Mesothelial cell of epicardium (in vitro differentiated cells): ENCODE measurements at regions not wholly inside any gene's neighbourhood (a gene's known extent, or its start where the extent isn't known, plus 50 kb on each side); places are given as distances from the start of the nearest gene placed in this dataset.

Source experiments
- DNase-seq, 2 experiments: peaks; one replicate each; pipeline ENCODE4 v3.0.0; 2021; ENCODE audit warnings: low spot score in 2 of 2; ENCODE audit not compliant: unreplicated experiment in 2 of 2
- H3K27ac Mint-ChIP-seq: 2 replicates; pipeline ENCODE4 v1.8.0; 2021; ENCODE audit warnings: mixed read lengths
- H3K27me3 Mint-ChIP-seq: 2 replicates; pipeline ENCODE4 v1.8.0; 2021; ENCODE audit warnings: low read depth, mixed read lengths
- H3K36me3 Mint-ChIP-seq: 2 replicates; pipeline ENCODE4 v1.8.0; 2021; ENCODE audit warnings: mixed read lengths
- H3K4me1 Mint-ChIP-seq: 2 replicates; pipeline ENCODE4 v1.8.0; 2021; ENCODE audit warnings: mixed read lengths
- H3K4me3 Mint-ChIP-seq: 2 replicates; pipeline ENCODE4 v1.8.0; 2021; ENCODE audit warnings: mild to moderate bottlenecking, moderate library complexity, mixed read lengths
- H3K9me3 Mint-ChIP-seq: 2 replicates; pipeline ENCODE4 v1.8.0; 2021; ENCODE audit warnings: mixed read lengths
- TF ChIP-seq, protein P1 (sequence below): fragments of 200-600 bp; sonication (generic); IDR thresholded peaks from one replicate; pipeline ENCODE4 v1.5.0; 2021; ENCODE audit warnings: antibody characterized with exemption; ENCODE audit not compliant: unreplicated experiment

DNA sequence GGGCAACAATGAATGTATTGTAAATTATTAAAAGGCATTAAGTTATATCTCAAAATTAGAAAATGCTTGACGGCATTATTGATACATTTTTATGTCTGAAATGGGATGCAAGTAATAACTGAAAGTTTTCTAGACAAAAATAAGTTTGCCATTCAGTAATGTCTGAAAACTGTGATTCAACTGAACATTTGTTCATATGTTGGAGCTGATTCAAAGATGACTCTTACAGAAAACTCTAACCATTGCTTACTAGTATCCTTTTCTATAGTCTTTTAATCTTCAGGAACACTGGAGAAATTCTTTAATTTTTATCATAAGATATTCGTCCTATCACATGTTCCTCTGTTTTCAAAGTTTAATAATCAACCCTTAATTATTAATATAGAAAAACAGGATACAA lies 71.1 kb upstream of the TFEC start:
- no peaks in the 10 kb centered on the region for H3K27me3 Mint-ChIP-seq
- no peak for DNase-seq
- H3K36me3 Mint-ChIP-seq, result no peaks in the 10 kb centered on the region
- no peak overlapping the region for H3K27ac Mint-ChIP-seq
- peaks cover 2% of the 10 kb centered on the region for H3K4me1 Mint-ChIP-seq
- H3K4me3 Mint-ChIP-seq, result no peak overlapping the region
- no peaks in the 10 kb centered on the region for H3K9me3 Mint-ChIP-seq
- TF ChIP-seq, protein P1, sequence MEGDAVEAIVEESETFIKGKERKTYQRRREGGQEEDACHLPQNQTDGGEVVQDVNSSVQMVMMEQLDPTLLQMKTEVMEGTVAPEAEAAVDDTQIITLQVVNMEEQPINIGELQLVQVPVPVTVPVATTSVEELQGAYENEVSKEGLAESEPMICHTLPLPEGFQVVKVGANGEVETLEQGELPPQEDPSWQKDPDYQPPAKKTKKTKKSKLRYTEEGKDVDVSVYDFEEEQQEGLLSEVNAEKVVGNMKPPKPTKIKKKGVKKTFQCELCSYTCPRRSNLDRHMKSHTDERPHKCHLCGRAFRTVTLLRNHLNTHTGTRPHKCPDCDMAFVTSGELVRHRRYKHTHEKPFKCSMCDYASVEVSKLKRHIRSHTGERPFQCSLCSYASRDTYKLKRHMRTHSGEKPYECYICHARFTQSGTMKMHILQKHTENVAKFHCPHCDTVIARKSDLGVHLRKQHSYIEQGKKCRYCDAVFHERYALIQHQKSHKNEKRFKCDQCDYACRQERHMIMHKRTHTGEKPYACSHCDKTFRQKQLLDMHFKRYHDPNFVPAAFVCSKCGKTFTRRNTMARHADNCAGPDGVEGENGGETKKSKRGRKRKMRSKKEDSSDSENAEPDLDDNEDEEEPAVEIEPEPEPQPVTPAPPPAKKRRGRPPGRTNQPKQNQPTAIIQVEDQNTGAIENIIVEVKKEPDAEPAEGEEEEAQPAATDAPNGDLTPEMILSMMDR, result no peak

DNA sequence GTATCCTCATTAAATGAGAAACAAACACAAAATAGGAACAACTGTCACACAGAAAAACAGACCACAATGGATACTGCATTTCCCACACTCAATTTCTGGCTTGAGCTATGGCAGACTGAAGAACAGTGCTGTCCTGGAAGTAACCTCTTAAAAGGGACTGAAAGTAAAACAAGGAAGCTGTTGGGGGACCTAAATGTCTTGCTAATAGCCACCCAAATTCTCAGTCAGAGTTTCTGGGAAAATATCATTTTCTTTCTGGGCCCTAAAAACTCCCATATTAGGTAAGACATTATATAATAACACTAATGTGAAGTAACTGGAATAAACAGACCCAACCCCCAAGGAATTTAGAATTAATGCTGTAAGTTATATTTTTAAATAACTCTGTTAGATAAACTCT lies 80.9 kb upstream of the TFEC start:
- H3K4me3 Mint-ChIP-seq, result no peak overlapping the region
- H3K9me3 Mint-ChIP-seq, result peaks cover 13% of the 10 kb centered on the region

DNA sequence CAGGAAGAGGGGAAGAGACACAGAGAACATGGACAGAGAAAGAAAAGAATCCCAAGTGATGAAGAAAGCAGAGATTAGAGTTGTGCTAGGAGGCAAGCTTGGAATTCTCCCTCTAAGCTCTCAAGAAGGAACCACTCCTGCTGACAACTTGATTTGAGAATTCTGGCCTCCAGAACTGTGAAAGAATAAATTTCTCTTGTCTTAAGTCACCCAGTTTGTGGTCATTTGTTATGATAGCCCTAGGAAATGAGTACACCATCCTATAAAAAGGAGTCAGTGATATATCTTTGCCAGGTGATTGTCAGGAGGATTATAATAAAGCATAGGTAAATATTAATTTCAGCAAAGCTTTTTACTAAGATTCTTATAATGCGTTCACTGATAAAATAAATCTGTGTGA lies 82.7 kb upstream of the TFEC start:
- TF ChIP-seq, protein P1, result no peak

More for the DNA sequence above, 80.9 kb upstream of the TFEC start:
- Mint-ChIP-seq H3K4me1 (peaks cover 16% of the 10 kb centered on the region), H3K27ac (peak overlapping the region; percentile 75), H3K36me3 (peaks cover 4% of the 10 kb centered on the region), H3K27me3 (no peaks in the 10 kb centered on the region)
- no peak for DNase-seq
- TF ChIP-seq, protein P1, result no peak

DNA sequence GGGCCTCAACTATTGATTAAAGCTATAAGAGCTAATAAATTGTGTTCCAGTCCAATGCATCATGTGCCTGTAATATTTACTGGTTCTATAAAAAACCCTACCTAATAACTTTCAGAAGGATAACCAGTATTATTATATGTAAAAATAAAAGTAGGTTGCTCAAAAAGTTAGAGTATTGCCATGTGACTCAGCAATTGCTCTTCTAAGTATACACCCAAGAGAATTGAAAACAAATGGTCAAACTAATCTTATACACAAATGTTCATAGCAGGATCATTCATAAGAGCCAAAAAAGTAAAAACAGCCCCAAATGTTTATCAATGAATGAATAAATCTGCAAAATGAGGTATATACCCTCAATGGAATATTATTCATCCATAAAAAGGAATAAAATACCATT lies 89.5 kb upstream of the TES start:
- DNase-seq, result no peak
- H3K4me3 Mint-ChIP-seq, result no peak overlapping the region
- H3K9me3 Mint-ChIP-seq, result no peaks in the 10 kb centered on the region
- TF ChIP-seq, protein P1, result no peak
- peaks cover 21% of the 10 kb centered on the region for H3K4me1 Mint-ChIP-seq
- H3K27ac Mint-ChIP-seq, result no peak overlapping the region
- H3K36me3 Mint-ChIP-seq, result no peaks in the 10 kb centered on the region
- no peaks in the 10 kb centered on the region for H3K27me3 Mint-ChIP-seq

More for the DNA sequence above, 82.7 kb upstream of the TFEC start:
- no peak overlapping the region for H3K4me3 Mint-ChIP-seq
- H3K36me3 Mint-ChIP-seq, result peaks cover 4% of the 10 kb centered on the region
- H3K27ac Mint-ChIP-seq, result no peak overlapping the region
- H3K27me3 Mint-ChIP-seq, result no peaks in the 10 kb centered on the region
- H3K4me1 Mint-ChIP-seq, result peaks cover 23% of the 10 kb centered on the region
- peaks cover 13% of the 10 kb centered on the region for H3K9me3 Mint-ChIP-seq
- DNase-seq, result no peak

DNA sequence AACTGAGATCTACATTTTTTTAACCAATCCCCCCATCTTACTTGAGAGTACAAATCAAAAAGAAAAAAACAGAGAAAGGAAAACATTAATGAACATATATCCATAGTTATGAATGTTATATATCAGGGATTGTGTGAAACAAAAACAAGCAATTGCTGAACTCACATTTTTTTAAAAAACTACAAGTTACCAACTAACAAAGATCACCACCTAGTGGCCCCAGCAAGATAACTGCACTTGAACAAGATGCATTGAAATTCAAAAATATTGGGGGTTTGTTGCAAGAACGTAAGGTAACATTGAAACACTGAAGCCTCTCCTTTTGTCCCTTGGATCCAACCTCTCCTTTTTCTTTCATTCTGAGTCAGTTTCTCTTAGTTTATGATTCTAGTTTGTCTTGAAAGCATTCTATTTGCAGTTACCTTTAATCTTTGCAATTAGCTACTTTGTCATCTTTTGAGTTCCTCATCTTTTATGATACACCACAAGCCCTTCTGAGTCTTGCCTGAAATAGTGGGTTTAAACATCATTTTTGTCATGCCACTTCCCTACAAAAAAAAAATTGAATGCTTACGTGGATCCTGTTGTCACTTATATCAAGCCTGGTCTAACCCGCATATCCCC lies 87.3 kb upstream of the TES start:
- peaks cover 6% of the 10 kb centered on the region for H3K9me3 Mint-ChIP-seq
- DNase-seq, result no peak
- H3K4me1 Mint-ChIP-seq, result peaks cover 17% of the 10 kb centered on the region
- peaks cover 5% of the 10 kb centered on the region for H3K36me3 Mint-ChIP-seq
- TF ChIP-seq, protein P1, result peak; percentile 74
- no peak overlapping the region for H3K4me3 Mint-ChIP-seq
- H3K27ac Mint-ChIP-seq, result no peak overlapping the region
- H3K27me3 Mint-ChIP-seq, result no peaks in the 10 kb centered on the region

DNA sequence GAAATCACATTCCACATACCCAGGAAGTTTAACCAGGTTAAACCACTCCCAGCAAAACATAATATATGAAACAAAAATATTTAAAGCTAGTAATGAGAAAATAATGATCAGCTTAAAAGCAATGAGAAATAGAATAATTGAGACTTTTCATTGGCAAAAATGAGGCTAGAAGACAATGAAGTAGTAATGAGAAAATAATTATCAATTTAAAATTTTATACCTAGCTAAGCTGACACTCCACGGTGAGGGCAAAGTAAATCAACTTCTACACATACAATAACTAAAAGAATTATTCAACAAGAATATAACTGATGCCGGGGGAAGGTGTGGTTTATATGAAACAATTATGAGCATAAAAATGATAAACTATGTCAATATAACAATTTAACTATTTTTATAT lies 82.2 kb upstream of the TES start:
- H3K4me1 Mint-ChIP-seq, result peaks cover 2% of the 10 kb centered on the region
- DNase-seq, result no peak
- peaks cover 10% of the 10 kb centered on the region for H3K36me3 Mint-ChIP-seq
- TF ChIP-seq, protein P1, result no peak
- no peaks in the 10 kb centered on the region for H3K27me3 Mint-ChIP-seq
- H3K4me3 Mint-ChIP-seq, result no peak overlapping the region
- H3K27ac Mint-ChIP-seq, result no peak overlapping the region
- H3K9me3 Mint-ChIP-seq, result peaks cover 22% of the 10 kb centered on the region
